ENCODE measurements at regions not wholly inside any gene's neighbourhood (a gene's known extent, or its start where the extent isn't known, plus 50 kb on each side); places are given as distances from the start of the nearest gene placed in this dataset.

DNA sequence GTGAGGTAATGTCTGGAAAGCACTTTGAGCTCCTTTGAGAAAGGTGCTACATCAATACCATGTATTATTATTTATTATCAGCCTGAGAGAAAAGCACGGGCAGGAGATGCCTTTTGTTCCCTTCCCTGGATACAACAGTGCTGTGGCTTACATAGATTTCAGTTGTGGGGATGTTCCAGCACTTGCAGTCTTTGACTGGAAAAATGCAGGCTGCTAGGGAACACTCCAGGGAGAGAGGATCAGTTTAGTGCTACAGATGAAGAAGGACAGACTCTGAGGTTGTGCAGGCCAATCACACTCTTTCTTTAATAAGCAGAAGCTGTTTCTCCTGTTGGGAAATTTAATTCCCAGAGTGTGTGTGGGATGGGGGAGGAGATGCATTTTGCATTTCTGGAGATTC is 94.5 kb upstream of the OBI1 start:
- TF ChIP-seq, protein P1, sequence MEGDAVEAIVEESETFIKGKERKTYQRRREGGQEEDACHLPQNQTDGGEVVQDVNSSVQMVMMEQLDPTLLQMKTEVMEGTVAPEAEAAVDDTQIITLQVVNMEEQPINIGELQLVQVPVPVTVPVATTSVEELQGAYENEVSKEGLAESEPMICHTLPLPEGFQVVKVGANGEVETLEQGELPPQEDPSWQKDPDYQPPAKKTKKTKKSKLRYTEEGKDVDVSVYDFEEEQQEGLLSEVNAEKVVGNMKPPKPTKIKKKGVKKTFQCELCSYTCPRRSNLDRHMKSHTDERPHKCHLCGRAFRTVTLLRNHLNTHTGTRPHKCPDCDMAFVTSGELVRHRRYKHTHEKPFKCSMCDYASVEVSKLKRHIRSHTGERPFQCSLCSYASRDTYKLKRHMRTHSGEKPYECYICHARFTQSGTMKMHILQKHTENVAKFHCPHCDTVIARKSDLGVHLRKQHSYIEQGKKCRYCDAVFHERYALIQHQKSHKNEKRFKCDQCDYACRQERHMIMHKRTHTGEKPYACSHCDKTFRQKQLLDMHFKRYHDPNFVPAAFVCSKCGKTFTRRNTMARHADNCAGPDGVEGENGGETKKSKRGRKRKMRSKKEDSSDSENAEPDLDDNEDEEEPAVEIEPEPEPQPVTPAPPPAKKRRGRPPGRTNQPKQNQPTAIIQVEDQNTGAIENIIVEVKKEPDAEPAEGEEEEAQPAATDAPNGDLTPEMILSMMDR (IDR thresholded peaks at IDR 0.05; ENCODE audit: insufficient read depth, low read depth, low read length), result no peak
- no peak for TF ChIP-seq EZH2 (IDR thresholded peaks at IDR 0.05; ENCODE audit: insufficient read depth, low read length)

All from astrocyte (in vitro differentiated cells and primary cell).